ENCODE measurements at regions not wholly inside any gene's neighbourhood (a gene's known extent, or its start where the extent isn't known, plus 50 kb on each side); places are given as distances from the start of the nearest gene placed in this dataset.
"Not testable (repeated sequence)": the region's sequence is repeated elsewhere in the genome, so short reads cannot be mapped to it uniquely, and the experiment has no call there.

DNA sequence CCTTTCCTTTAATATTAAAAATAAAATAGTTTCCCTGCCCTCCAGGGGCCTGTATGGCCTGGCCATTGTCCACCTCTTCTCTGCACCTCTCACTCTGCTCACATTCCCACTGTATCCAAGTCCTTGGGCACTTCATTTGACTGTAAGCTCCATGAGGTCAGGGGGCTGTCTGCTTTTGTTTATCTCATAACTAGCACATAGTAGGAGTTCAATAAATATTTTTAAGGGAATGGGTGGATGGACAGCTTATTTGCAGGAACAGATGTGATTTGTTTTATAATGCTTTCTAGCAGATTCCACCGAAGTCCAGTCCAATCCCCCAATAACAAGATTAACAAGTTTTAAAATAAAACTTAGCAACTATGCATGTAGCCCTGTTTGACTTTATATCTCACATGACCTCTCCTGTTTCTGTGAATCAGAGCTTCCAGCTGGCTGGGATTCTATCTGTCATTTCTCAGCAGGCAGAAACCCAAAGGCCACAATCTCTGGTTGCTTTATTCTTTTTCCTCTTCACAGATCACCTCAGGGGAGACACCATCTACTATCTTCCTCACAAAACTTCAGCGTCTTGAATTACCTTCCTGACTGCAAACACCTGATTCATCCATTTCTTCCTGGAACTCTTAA, 123.0 kb upstream of the NR2F2 start:
- TF ChIP-seq, protein P1, sequence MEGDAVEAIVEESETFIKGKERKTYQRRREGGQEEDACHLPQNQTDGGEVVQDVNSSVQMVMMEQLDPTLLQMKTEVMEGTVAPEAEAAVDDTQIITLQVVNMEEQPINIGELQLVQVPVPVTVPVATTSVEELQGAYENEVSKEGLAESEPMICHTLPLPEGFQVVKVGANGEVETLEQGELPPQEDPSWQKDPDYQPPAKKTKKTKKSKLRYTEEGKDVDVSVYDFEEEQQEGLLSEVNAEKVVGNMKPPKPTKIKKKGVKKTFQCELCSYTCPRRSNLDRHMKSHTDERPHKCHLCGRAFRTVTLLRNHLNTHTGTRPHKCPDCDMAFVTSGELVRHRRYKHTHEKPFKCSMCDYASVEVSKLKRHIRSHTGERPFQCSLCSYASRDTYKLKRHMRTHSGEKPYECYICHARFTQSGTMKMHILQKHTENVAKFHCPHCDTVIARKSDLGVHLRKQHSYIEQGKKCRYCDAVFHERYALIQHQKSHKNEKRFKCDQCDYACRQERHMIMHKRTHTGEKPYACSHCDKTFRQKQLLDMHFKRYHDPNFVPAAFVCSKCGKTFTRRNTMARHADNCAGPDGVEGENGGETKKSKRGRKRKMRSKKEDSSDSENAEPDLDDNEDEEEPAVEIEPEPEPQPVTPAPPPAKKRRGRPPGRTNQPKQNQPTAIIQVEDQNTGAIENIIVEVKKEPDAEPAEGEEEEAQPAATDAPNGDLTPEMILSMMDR (conservative IDR thresholded peaks at IDR 0.05; ENCODE audit: low read length), result no peak
- no peak overlapping the region for H3K4me3 ChIP-seq (ENCODE audit: low read length)
- DNase-seq (ENCODE audit: low read depth), result no peak

DNA sequence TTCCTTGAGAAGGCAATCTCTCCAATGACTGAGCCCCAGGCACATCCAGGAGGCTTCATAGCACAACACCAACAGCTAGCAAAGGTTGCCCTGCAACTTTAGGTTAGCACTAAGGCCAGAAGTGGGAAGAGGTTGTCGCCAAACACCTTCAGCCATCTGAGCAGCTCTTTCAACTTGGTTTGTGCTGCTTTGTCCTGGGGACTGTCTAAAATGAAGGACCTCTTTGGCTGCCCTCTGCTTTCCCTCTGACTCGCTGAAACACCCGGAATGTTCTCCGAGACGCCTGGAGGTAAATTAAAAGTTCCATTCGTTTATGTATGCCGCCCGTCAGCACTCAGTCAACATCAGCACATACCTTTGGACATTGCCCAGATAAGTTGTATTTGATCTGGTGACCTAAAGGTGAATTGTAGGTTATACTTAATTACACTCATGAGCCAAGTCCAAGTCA, 121.2 kb upstream of the NR2F2 start:
- no peak overlapping the region for H3K4me3 ChIP-seq (ENCODE audit: low read length)
- no peak for DNase-seq (ENCODE audit: low read depth)
- TF ChIP-seq, protein P1 (conservative IDR thresholded peaks at IDR 0.05; ENCODE audit: low read length), result no peak

DNA sequence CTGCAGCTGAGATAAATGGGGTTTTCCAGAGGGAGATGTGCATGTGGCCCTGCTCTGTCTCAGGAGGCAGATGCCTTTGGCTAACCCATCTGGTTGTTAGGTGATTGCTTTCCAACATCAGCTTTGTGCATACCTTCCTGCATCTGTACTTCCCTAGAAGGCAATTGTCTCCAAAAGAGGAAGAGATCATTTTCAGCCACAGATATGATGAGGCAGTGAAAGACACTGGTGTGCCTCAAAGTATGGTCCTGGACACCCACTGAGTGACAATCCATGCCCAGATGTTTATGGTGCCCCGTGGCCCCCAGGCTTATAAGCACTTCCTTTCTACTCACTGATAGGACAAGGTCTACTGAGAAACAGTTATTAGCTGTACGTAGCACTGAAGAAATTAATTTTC, 117.5 kb upstream of the NR2F2 start:
- no peak overlapping the region for H3K4me3 ChIP-seq (ENCODE audit: low read length)
- TF ChIP-seq, protein P1 (conservative IDR thresholded peaks at IDR 0.05; ENCODE audit: low read length), result no peak
- DNase-seq (ENCODE audit: low read depth), result no peak

DNA sequence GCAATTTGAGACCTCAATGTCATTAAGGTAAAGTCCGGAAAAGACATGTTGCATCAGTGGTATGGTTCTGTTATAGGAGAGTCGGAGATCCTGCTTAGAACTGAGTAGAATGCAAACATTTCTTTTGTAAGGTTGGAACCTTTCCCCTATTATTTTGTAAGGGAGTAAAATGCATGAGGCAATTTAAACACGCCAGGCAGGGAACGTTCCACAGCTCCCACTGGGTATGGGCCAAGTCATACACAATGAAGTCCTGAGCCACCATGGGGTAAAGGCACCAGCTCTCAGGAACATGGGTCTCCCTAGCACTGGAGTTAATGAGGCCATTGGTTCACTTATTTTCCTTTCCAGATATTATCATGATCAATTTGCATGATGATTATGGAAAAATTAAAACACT, 116.6 kb upstream of the NR2F2 start:
- no peak for DNase-seq (ENCODE audit: low read depth)
- no peak overlapping the region for H3K4me3 ChIP-seq (ENCODE audit: low read length)
- TF ChIP-seq, protein P1 (conservative IDR thresholded peaks at IDR 0.05; ENCODE audit: low read length), result no peak

DNA sequence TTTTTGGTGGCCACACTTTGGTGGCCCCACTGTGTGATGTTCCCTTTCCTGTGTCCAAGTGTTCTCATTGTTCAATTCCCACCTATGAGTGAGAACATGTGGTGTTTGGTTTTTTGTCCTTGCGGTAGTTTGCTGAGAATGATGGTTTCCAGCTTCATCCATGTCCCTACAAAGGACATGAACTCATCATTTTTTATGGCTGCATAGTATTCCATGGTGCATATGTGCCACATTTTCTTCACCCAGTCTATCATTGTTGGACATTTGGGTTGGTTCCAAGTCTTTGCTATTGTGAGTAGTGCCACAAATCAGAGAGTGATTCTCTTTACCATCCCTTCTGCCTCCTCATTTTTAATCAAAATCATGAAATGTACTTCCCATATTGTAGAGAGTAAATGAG, 114.0 kb upstream of the NR2F2 start:
- not testable (repeated sequence) for H3K4me3 ChIP-seq (ENCODE audit: low read length); DNase-seq (ENCODE audit: low read depth)

DNA sequence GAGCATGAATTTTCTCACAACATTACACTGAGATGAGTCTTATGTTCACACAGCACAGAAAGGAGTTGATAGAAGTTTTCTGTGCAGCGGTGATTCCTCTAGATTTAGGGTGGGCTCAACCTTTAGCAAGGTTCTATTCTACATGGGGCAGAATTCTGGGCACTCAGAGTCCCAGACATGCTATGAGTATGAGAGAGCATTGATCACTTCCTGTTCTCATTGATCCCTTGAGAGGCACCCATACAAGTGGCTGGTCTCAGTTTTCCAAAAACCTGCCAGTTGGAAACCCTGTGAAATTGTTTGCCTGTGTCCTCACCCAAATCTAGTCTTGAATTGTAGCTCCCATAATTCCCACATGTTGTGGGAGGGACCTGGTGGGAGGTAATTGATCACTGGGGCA, 112.5 kb upstream of the NR2F2 start:
- TF ChIP-seq, protein P1 (conservative IDR thresholded peaks at IDR 0.05; ENCODE audit: low read length), result no peak
- no peak overlapping the region for H3K4me3 ChIP-seq (ENCODE audit: low read length)
- no peak for DNase-seq (ENCODE audit: low read depth)

DNA sequence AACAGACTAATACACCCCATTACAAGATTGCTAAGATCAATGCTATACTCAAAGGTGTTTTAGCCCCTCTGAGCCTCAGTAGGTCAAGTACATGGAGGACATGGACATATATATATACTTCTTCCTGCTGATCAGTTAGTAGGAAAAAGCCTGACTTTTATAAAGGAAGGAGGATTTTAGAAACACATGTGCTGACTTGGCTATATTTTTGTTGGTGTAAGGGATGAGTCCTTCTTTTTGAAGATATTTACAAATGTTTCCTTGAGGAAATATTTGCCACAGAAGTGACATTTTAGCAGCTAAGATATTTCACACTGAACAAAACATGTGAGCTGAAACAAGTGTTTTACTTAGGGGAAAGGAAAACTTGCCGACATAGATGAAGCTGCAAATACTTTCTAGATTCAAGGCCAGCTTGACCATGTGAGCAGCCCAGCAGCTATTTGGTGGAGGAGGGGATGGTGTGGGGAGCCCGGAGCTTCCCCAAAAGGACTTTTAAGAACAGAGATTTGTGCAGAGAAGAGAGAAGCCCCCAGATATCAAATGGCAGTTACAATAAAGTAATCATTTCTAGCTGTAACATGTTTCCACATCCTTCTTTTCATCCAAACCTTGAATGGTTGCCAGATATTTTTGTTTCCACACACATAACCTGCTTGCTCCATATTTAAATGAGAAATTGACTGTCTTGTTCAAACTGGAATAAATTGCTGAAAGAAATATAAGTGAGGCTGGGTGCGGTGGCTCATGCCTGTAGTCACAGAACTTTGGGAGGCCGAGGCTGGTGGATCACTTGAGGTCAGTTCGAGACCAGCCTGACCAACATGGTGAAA, 111.7 kb upstream of the NR2F2 start:
- TF ChIP-seq, protein P1 (conservative IDR thresholded peaks at IDR 0.05; ENCODE audit: low read length), result no peak
- no peak overlapping the region for H3K4me3 ChIP-seq (ENCODE audit: low read length)
- peak; percentile 3 for DNase-seq (ENCODE audit: low read depth)

Measured in AG10803 (cell line).